Medulla oblongata (tissue), 1 donor: ENCODE measurements at regions not wholly inside any gene's neighbourhood (a gene's known extent, or its start where the extent isn't known, plus 50 kb on each side); places are given as distances from the start of the nearest gene placed in this dataset.
A peak's percentile ranks its signal among the peaks of the same experiment; 100 is the strongest.
"Not testable (repeated sequence)": the region's sequence is repeated elsewhere in the genome, so short reads cannot be mapped to it uniquely, and the experiment has no call there.

Source experiments
- DNase-seq: peaks from one replicate; pipeline ENCODE4 v3.0.0-alpha.2; 2015; ENCODE audit errors: extremely low spot score

DNA sequence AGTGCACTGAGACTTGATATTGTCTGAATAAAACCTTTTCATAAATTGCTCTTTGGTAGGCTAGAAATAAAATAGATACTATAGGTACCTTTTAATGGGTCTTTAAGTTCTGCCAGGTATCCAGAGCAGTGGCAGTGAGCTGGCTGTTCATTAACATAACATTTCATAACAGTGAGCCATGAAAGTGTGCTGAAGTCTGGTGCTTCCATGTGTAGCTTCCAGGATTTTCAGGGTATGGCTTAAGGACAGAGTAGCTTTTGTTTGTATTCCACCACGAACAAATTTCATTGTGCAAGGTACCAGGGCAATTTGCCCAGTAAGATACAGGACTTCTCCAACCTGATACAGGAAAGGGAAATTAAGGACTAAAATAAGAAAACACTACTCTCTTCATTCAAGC, 124.7 kb upstream of the NANOGP8 start:
- DNase-seq, result no peak

DNA sequence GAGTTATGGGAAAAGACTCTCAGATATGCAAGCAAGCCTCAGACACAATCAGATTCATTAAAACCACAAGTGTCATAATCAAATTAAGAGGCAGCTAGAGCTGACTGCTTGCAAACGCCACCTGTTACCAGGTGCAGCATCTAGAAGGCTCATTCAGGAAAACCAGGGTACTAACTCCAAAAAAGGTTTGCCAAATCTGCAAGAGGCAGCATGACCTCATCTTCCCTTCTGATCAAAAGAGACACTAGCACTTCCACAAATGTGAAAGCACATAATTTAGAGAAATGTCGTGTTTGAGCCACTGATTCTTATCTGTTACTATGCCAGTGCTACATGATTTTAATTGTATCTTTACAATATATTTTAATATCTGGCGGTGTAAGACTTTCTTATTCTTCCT, 123.3 kb upstream of the NANOGP8 start:
- DNase-seq, result no peak

- no peak for DNase-seq
These were observed 121.1 kb upstream of the NANOGP8 start for GRCh38 chr15:35206060-35206675.

DNA sequence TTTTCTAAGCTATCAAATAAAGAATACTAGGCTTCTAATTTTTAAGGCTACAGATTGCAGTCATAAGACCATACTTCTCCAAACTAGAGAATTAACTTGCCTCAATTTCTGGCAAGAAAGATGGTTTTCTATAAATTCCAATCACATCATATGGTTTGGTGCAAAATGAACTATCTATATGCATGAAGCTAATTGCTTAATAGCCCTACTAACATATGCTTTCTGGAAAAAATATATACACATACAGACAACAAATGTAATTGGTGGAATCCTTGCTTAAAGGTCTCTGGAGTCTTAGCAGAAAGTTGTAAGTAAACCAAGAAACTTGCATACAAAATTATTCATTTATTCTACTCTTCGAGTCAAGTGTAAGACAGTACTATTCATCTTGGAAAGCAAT, 113.1 kb upstream of the NANOGP8 start:
- no peak for DNase-seq

- no peak for DNase-seq
These were observed 112.7 kb upstream of the NANOGP8 start for GRCh38 chr15:35197754-35198153.

- no peak for DNase-seq
These were observed 112.2 kb upstream of the NANOGP8 start for GRCh38 chr15:35197306-35197705.

DNA sequence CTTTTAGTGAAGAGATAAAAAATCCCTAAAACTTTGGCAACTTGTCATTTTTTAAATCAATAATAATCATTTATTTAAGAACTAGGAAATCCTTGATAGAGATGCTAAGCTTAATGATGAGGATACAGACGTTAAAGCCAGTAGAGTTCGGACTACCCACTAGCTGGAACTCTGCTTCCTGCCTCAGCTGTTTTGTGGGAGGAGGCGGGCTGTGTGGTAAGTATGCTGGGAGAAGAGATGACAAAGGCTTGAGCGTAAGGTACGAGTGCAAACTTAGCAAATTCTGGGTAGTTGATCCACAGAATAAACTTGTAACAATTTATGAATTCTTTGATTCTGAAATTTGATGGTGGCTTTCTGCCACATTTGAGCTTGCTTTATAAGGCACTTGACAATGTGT, 111.2 kb upstream of the NANOGP8 start:
- DNase-seq, result no peak

DNA sequence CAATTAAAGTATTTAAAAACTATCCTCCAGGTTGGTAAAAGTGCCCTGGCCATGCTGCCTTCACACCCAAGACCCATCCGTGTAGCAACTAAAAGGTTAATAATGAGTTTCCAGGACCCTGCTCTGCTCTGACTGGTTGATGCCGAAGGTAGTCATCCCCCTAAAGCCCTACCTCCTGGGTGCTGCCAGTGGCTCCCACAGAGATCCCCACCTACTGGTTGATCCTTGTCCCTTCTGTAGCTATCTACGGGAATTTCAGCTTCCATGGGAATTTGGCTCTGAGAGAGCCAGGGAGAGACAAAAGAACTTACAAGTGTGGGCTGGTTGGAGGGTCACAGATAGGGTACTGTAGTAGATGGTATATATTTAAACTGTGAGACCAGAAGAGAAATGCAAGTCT, 110.6 kb upstream of the NANOGP8 start:
- no peak for DNase-seq

- DNase-seq, result no peak
These were observed 109.9 kb upstream of the NANOGP8 start for GRCh38 chr15:35195031-35195430.

GRCh38 chr15:35194296-35194695, 109.2 kb upstream of the NANOGP8 start:
- DNase-seq, result no peak

GRCh38 chr15:35191783-35192182, 106.7 kb upstream of the NANOGP8 start:
- DNase-seq, result no peak

GRCh38 chr15:35186346-35186745, 101.3 kb upstream of the NANOGP8 start:
- no peak for DNase-seq

- no peak for DNase-seq
These were observed 99.6 kb upstream of the NANOGP8 start for GRCh38 chr15:35184646-35185045.

DNA sequence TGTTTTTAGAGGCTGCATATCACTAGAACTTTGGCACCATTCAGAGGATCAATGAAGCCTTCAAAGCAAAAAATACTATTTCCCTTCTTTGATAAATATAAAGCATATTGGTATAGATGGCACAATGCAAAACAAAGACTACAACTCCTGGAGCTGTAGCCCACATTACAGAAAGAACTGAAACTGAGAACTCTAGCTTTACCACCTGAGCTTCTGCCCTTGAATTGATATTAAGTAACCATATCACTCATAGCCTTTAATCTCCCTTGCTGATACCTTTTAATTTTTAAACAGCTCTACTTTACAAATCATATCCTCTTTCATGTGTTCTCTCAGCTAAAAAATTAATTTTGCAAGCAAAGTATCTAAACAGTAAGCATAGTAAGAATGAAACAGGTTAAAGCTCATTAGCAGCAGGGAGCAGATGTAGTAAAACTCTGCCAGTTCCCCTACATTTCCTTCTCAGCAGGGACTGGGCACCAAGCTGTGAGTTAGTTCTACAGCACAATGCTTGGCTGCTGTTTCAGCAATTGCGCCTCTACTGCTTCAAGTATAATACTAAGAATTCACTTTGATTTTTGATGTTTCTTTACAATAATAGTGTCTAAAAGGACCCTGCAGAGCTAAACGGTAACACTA, 97.9 kb upstream of the NANOGP8 start:
- peak; percentile 21 for DNase-seq

DNA sequence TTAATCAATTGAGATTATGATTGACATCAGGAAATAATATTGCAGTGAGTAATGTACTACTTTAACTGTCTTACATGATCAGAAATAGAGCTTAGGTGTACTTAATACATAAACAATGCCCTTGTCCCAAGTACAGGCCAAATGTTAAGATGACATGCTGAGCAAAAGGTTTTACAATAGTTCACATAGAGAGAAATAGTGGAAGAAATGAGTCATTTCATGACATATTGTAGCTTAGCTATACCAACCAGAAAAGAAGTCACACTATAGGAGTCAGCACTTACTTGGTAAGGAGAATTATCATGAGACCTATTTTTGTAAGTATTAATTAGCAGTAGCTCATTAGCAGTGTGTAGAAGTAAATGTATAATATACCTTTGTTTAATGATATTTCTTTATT, 96.4 kb upstream of the NANOGP8 start:
- DNase-seq, result no peak

DNA sequence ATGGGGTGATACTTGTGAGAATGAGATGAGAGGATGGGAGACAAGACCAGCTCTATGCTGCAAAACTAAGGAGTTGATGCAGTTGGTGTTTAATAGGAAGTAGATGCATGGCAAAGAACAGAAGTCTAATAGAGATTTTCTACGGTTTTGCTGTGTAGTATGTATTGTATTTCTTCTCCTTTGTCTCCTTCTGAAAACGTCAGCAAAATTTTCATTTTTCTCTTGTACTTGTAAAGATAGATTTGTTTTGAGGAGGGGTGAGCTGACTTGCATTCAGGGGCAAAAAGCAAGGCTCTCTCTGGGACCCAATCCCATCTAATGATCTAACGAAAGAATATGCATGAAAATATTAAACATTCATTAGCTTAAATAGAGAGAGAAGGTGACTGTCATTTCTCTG, 94.6 kb upstream of the NANOGP8 start:
- no peak for DNase-seq

DNA sequence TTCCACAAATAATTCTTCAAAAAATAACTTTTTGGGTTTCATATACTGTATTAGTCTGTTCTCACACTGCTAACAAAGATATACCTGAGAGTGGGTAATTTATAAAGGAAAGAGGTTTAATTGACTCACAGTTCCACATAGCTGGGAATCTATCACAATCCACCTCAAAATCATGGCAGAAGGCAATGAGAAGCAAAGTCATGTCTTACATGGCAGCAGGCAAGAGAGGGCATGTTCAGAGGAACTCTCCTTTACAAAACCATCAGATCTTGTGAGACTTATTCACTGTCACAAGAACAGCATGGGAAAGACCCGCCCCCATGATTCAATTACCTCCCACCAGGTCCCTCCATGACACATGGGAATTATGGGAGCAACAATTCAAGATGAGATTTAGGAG, 93.1 kb upstream of the NANOGP8 start:
- not testable (repeated sequence) for DNase-seq

DNA sequence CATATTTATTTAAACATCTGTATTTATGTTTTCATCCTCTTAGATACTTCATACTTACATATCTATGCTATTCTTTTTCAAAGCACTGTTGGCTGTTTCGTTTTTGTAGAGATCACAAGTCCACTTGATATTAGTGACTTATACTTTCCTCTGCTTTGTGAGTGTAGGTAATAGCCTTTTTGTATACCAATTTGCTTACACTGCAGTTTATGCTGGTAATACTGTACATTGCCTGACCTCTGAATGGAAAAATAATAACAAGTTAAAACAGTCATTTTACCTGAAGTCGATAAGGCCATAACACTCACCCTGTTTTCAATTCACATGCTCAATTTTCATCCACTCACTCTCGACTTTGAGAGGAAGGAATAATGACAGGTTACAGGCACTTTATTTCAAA, 89.9 kb upstream of the NANOGP8 start:
- DNase-seq, result no peak

- DNase-seq, result no peak
These were observed 88.5 kb upstream of the NANOGP8 start for GRCh38 chr15:35173444-35174118.

DNA sequence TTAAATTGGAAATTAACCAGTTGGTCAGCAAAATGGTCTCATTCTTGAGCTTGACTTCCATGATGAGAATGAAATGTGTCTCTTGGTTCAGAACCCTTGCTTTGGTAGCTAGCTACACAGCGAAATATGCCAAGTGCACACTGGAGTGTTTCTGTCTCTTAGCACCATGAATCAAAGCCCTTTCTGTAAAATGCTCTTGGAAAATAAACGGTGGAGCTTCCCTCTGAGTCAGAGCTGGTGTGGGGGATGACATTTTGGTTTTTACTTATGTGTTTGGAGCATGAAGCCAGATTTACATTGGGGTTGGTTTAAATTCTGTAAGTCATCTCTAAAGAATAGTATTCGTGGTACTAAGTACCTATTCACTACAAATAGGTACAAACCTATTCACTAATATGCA, 85.1 kb upstream of the NANOGP8 start:
- peak; percentile 33 for DNase-seq

DNA sequence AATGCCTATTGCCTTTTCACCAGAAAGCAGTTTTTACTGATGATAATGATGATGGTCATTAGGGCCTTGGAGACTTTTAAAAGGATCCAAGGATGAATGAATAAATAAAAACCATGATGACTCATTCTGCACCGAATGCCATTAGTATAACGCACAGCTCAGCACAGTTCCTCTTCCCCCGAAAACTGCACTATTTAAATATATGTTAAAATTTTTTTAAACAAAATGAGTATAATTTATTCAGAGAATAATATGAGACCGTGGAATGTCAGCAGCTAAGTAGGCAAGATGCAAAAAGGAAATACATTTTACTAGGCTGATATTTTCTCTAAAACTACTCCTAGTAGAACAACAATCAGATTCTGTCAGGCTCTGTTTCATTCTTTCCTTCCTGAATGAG, 83.4 kb upstream of the NANOGP8 start:
- DNase-seq, result no peak

DNA sequence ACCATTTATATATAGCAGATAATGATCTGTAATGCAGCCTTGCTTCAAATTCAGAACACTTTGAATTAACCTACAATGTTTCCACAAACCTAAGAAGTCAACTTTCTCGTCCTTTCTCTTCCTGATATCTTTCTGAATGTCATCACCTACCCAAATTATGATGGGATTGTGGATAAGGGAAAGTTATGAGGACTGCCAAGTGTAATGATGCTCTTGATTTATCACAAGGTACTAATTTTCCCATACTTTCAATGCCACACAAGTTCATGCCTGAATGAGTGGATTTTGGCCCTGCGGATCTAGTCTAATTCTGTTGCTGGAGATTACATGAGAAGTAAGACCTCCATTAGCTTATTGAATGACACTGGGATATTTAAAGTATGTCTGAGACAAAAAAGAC, 82.6 kb upstream of the NANOGP8 start:
- DNase-seq, result no peak

DNA sequence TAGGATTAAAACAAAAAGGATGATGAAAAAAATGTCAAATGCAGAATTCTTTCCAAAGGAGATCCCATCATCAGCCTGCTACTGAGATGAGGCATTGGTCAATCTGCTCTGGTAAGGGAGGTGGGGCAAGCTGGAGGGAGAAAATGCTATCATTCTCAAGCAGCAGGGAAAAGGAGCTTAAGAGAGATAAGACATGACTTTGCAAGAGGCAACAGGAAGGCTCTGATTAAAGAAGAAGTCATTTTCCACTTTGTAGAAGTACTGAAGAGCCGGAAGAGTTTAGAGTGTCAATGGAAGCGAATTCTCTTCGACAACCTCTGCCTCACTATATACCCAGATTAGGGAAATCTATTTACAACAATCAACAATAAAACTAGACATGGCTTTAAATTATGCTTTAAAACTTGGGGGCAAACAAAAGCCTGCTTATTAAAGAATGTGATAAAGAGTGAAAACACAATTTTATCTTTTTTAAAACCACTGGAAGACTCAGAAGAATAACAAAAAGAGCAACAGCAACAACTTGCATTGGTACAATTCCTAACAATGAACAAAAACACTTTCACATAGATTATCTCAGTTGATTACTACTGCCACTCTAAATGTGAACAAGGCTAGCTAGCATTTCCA, 81.8 kb upstream of the NANOGP8 start:
- DNase-seq, result no peak
